ENCODE measurements at regions not wholly inside any gene's neighbourhood (a gene's known extent, or its start where the extent isn't known, plus 50 kb on each side); places are given as distances from the start of the nearest gene placed in this dataset.

DNA sequence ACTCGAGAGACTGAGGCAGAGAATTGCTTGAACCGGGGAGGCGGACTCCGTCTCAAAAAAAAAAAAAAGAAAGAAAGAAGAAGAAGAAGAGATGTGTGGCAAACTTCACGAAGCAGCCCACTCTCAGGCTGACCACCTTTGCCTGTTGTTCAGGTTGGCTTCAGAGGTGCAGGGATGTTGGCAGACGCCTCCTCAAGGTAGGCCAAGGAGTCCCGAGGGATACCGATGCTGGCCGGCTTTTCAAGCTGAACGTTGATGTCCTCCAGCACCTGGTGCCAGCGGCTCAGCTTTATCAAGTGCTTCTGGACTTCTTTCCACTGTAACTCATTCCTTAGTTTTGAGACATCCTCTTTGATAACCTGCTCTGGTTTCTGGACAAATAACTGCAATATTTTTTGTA lies 243.8 kb upstream of the ADGRL2 start:
- intact Hi-C loops (cut with DNase I; ENCODE audit: low total_unique reads), result no loop called here
- H3K4me1 ChIP-seq, result no peaks in the 10 kb centered on the region
- no peak overlapping the region for H3K27ac ChIP-seq

DNA sequence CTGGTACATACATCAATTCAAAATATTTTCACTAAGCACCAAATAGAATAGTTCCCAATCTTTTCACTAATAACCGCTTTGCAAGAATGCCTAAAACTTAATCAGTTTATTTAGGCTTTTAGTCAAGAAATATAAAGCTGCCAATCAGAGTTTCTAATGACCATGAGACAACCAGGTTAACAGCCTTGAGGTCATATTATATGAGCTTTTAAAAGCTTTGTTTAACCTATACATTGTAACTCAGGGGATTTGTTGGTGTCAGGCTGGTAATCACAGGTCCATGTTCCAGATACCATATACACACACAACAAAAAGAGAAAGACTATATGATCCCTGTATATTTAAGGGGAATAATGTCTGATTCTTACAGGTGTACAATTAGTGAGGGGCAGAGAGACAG lies 246.2 kb upstream of the ADGRL2 start:
- Histone ChIP-seq H3K27me3 (no peaks in the 10 kb centered on the region), H3K4me3 (no peak overlapping the region), H3K27ac (no peak overlapping the region), H3K4me1 (no peaks in the 10 kb centered on the region), H3K36me3 (no peaks in the 10 kb centered on the region), H3K9me3 (no peaks in the 10 kb centered on the region)
- no peak for DNase-seq (ENCODE audit: low spot score in 2 of 2)
- TF ChIP-seq, protein P1, sequence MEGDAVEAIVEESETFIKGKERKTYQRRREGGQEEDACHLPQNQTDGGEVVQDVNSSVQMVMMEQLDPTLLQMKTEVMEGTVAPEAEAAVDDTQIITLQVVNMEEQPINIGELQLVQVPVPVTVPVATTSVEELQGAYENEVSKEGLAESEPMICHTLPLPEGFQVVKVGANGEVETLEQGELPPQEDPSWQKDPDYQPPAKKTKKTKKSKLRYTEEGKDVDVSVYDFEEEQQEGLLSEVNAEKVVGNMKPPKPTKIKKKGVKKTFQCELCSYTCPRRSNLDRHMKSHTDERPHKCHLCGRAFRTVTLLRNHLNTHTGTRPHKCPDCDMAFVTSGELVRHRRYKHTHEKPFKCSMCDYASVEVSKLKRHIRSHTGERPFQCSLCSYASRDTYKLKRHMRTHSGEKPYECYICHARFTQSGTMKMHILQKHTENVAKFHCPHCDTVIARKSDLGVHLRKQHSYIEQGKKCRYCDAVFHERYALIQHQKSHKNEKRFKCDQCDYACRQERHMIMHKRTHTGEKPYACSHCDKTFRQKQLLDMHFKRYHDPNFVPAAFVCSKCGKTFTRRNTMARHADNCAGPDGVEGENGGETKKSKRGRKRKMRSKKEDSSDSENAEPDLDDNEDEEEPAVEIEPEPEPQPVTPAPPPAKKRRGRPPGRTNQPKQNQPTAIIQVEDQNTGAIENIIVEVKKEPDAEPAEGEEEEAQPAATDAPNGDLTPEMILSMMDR (IDR thresholded peaks at IDR 0.05), result no peak
- TF ChIP-seq POLR2A (IDR thresholded peaks at IDR 0.05), result no peak
- TF ChIP-seq POLR2AphosphoS5 (IDR thresholded peaks at IDR 0.05), result no peak
- intact Hi-C loops (cut with DNase I; ENCODE audit: low total_unique reads), result no loop called here

More for the DNA sequence above, 243.8 kb upstream of the ADGRL2 start:
- no peak for DNase-seq (ENCODE audit: low spot score in 2 of 2)
- H3K36me3 ChIP-seq, result no peaks in the 10 kb centered on the region
- H3K9me3 ChIP-seq, result no peaks in the 10 kb centered on the region
- TF ChIP-seq POLR2A (IDR thresholded peaks at IDR 0.05) (no peak), POLR2AphosphoS5 (IDR thresholded peaks at IDR 0.05) (no peak)
- TF ChIP-seq, protein P1 (IDR thresholded peaks at IDR 0.05), result no peak
- H3K4me3 ChIP-seq, result no peak overlapping the region
- H3K27me3 ChIP-seq, result no peaks in the 10 kb centered on the region

DNA sequence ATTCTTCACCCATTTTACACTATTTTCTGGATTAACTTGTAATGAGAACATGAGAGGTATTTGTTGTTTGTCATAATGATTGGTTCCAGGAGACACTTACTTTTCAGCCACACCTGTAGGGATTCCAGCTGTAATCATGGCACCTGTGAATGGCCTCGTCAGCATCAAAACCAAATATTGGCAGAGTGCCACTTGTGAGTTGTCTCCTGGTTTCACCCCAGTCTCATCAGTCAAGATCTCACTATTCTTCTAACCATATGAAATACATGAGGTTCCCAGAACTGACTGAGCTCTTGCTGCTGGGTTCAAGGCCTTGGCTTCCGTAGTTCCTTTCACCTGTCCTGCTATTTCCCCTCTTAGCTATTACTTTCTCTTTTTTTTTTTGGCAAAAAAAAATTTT lies 246.6 kb upstream of the ADGRL2 start:
- no peak for DNase-seq (ENCODE audit: low spot score in 2 of 2)
- Histone ChIP-seq H3K9me3 (no peaks in the 10 kb centered on the region), H3K27ac (no peak overlapping the region), H3K36me3 (no peaks in the 10 kb centered on the region), H3K4me3 (no peak overlapping the region), H3K4me1 (no peaks in the 10 kb centered on the region), H3K27me3 (no peaks in the 10 kb centered on the region)
- intact Hi-C loops (cut with DNase I; ENCODE audit: low total_unique reads), result no loop called here
- TF ChIP-seq POLR2A (IDR thresholded peaks at IDR 0.05) (no peak), POLR2AphosphoS5 (IDR thresholded peaks at IDR 0.05) (no peak)
- TF ChIP-seq, protein P1 (IDR thresholded peaks at IDR 0.05), result no peak

DNA sequence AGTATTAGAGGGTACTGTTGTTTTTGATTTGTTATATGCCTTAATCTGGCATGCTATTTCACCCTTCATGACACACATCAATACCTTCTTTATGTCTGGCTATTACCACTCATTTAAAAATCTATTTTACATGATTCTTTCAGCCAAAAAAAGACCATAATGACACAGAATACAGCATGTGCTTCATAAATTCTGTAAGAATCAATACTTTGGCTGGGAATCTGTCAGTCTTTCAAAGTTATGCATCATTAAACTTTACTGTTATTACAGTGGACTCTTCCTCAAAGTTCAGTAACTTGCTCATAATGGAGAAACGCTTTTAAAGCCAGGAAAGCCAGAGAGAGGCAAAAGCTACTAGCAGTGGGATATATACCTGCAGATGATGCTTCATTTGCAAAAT lies 247.2 kb upstream of the ADGRL2 start:
- Histone ChIP-seq H3K27ac (no peak overlapping the region), H3K4me1 (no peaks in the 10 kb centered on the region), H3K36me3 (no peaks in the 10 kb centered on the region), H3K9me3 (no peaks in the 10 kb centered on the region), H3K4me3 (no peak overlapping the region), H3K27me3 (no peaks in the 10 kb centered on the region)
- TF ChIP-seq POLR2AphosphoS5 (IDR thresholded peaks at IDR 0.05) (no peak), POLR2A (IDR thresholded peaks at IDR 0.05) (no peak)
- TF ChIP-seq, protein P1 (IDR thresholded peaks at IDR 0.05), result no peak
- no peak for DNase-seq (ENCODE audit: low spot score in 2 of 2)
- intact Hi-C loops (cut with DNase I; ENCODE audit: low total_unique reads), result no loop called here

DNA sequence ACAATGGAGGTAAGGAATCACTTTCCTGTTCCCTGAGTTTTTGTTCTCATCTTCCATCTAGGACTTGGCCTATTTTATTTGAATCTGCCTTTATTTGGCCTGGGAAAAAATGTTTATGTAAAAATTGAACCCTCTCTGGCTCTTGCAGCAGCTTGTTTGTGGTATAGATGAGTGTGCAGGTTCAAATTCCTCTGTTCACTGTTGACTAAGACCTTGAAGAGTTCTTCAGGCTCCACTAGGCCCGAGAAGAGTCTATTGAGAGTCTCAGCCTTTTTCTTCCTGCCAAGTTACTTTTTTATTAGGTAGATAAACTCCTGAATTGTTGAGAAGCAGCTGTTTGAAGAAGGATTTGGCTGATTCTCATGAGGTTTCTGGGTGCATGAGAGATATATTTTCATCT lies 248.8 kb upstream of the ADGRL2 start:
- Histone ChIP-seq H3K4me1 (no peaks in the 10 kb centered on the region), H3K36me3 (no peaks in the 10 kb centered on the region), H3K27ac (no peak overlapping the region), H3K4me3 (no peak overlapping the region), H3K27me3 (no peaks in the 10 kb centered on the region), H3K9me3 (no peaks in the 10 kb centered on the region)
- intact Hi-C loops (cut with DNase I; ENCODE audit: low total_unique reads), result no loop called here
- no peak for DNase-seq (ENCODE audit: low spot score in 2 of 2)
- TF ChIP-seq, protein P1 (IDR thresholded peaks at IDR 0.05), result no peak
- TF ChIP-seq POLR2AphosphoS5 (IDR thresholded peaks at IDR 0.05), result no peak
- TF ChIP-seq POLR2A (IDR thresholded peaks at IDR 0.05), result no peak

All from breast epithelium (tissue), 4 donors.